Liver (tissue), 3 donors: ENCODE measurements at regions not wholly inside any gene's neighbourhood (a gene's known extent, or its start where the extent isn't known, plus 50 kb on each side); places are given as distances from the start of the nearest gene placed in this dataset.

Experiments
- EGR1 ChIP-seq, 2 donors: IDR thresholded peaks; 2 replicates each; pipeline ENCODE4 v1.6.1; 2016 to 2018; ENCODE audit warnings: antibody characterized with exemption in 2 of 2, low read depth in 2 of 2
- GABPA ChIP-seq, 2 donors: IDR thresholded peaks in 1 of 2; conservative IDR thresholded peaks in 1 of 2; 2 replicates each; pipeline ENCODE4 v1.6.1; 2016; ENCODE audit warnings: antibody characterized with exemption in 2 of 2, mild to moderate bottlenecking in 1 of 2, moderate library complexity in 1 of 2
- JUND ChIP-seq, 2 donors: IDR thresholded peaks; 2 replicates each; pipeline ENCODE4 v1.6.1; 2016; ENCODE audit warnings: antibody characterized with exemption in 2 of 2
- NR2F2 ChIP-seq: IDR thresholded peaks from 2 replicates; pipeline ENCODE4 v1.6.1; 2016; ENCODE audit warnings: antibody characterized with exemption
- RAD21 ChIP-seq, 2 donors: IDR thresholded peaks; 2 replicates each; pipeline ENCODE4 v1.6.1; 2016; ENCODE audit warnings: antibody characterized with exemption in 2 of 2, mild to moderate bottlenecking in 2 of 2
- SP1 ChIP-seq: IDR thresholded peaks from 2 replicates; pipeline ENCODE4 v1.6.1; 2018; ENCODE audit warnings: antibody characterized with exemption, mild to moderate bottlenecking
- TAF1 ChIP-seq: conservative IDR thresholded peaks from 2 replicates; pipeline ENCODE4 v1.6.1; 2016; ENCODE audit warnings: antibody characterized with exemption, mild to moderate bottlenecking
- YY1 ChIP-seq: IDR thresholded peaks from 2 replicates; pipeline ENCODE4 v1.6.1; 2016; ENCODE audit warnings: antibody characterized with exemption, mild to moderate bottlenecking
- TF ChIP-seq, protein P1 (sequence below): fragments of 150-350 bp; IDR thresholded peaks from 2 replicates; pipeline ENCODE4 v1.5.1; 2017; ENCODE audit warnings: improper control_type of control experiment, low read depth, low read length; ENCODE audit not compliant: missing input control
- TF ChIP-seq, protein P2 (sequence below): IDR thresholded peaks from 2 replicates; pipeline ENCODE4 v1.6.1; 2016; ENCODE audit warnings: antibody characterized with exemption
- TF ChIP-seq, protein P3 (sequence below): IDR thresholded peaks from 2 replicates; pipeline ENCODE4 v1.6.1; 2016; ENCODE audit warnings: antibody characterized with exemption
- TF ChIP-seq, protein P4 (sequence below): IDR thresholded peaks from 2 replicates; pipeline ENCODE4 v1.6.1; 2016; ENCODE audit warnings: antibody characterized with exemption, mild to moderate bottlenecking
- TF ChIP-seq, protein P5 (sequence below): IDR thresholded peaks from 2 replicates; pipeline ENCODE4 v1.6.1; 2016; ENCODE audit warnings: antibody characterized with exemption
- donor health status: healthy.
- donor health status: healthy.

DNA sequence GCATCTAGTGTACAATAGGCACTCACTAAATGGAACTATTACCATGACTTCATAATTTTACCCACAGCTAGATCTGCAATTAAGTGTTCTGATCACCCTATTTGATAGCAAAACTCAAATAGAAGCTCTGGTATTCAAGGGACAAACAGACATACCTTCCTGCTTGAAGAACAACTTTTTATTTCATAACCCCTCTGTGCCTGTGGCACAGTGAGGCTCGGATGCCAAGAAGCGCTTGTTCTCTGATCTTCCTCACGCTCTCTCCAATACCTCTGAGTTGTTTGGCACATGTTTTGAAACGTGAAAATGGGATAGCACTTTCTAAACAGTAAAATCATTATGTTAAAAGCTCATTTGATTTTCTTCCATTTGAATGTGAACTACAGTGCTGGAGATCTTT, 232.0 kb downstream of the KLF5 start:
- TF ChIP-seq, protein P1, sequence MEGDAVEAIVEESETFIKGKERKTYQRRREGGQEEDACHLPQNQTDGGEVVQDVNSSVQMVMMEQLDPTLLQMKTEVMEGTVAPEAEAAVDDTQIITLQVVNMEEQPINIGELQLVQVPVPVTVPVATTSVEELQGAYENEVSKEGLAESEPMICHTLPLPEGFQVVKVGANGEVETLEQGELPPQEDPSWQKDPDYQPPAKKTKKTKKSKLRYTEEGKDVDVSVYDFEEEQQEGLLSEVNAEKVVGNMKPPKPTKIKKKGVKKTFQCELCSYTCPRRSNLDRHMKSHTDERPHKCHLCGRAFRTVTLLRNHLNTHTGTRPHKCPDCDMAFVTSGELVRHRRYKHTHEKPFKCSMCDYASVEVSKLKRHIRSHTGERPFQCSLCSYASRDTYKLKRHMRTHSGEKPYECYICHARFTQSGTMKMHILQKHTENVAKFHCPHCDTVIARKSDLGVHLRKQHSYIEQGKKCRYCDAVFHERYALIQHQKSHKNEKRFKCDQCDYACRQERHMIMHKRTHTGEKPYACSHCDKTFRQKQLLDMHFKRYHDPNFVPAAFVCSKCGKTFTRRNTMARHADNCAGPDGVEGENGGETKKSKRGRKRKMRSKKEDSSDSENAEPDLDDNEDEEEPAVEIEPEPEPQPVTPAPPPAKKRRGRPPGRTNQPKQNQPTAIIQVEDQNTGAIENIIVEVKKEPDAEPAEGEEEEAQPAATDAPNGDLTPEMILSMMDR, result no peak
- TF ChIP-seq YY1, result no peak
- TF ChIP-seq, protein P2, sequence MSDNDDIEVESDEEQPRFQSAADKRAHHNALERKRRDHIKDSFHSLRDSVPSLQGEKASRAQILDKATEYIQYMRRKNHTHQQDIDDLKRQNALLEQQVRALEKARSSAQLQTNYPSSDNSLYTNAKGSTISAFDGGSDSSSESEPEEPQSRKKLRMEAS, result no peak
- TF ChIP-seq, protein P3, sequence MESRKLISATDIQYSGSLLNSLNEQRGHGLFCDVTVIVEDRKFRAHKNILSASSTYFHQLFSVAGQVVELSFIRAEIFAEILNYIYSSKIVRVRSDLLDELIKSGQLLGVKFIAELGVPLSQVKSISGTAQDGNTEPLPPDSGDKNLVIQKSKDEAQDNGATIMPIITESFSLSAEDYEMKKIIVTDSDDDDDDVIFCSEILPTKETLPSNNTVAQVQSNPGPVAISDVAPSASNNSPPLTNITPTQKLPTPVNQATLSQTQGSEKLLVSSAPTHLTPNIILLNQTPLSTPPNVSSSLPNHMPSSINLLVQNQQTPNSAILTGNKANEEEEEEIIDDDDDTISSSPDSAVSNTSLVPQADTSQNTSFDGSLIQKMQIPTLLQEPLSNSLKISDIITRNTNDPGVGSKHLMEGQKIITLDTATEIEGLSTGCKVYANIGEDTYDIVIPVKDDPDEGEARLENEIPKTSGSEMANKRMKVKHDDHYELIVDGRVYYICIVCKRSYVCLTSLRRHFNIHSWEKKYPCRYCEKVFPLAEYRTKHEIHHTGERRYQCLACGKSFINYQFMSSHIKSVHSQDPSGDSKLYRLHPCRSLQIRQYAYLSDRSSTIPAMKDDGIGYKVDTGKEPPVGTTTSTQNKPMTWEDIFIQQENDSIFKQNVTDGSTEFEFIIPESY, result no peak
- TF ChIP-seq, protein P4, sequence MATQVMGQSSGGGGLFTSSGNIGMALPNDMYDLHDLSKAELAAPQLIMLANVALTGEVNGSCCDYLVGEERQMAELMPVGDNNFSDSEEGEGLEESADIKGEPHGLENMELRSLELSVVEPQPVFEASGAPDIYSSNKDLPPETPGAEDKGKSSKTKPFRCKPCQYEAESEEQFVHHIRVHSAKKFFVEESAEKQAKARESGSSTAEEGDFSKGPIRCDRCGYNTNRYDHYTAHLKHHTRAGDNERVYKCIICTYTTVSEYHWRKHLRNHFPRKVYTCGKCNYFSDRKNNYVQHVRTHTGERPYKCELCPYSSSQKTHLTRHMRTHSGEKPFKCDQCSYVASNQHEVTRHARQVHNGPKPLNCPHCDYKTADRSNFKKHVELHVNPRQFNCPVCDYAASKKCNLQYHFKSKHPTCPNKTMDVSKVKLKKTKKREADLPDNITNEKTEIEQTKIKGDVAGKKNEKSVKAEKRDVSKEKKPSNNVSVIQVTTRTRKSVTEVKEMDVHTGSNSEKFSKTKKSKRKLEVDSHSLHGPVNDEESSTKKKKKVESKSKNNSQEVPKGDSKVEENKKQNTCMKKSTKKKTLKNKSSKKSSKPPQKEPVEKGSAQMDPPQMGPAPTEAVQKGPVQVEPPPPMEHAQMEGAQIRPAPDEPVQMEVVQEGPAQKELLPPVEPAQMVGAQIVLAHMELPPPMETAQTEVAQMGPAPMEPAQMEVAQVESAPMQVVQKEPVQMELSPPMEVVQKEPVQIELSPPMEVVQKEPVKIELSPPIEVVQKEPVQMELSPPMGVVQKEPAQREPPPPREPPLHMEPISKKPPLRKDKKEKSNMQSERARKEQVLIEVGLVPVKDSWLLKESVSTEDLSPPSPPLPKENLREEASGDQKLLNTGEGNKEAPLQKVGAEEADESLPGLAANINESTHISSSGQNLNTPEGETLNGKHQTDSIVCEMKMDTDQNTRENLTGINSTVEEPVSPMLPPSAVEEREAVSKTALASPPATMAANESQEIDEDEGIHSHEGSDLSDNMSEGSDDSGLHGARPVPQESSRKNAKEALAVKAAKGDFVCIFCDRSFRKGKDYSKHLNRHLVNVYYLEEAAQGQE, result no peak
- TF ChIP-seq TAF1, result no peak
- TF ChIP-seq SP1, result no peak
- TF ChIP-seq, protein P5, sequence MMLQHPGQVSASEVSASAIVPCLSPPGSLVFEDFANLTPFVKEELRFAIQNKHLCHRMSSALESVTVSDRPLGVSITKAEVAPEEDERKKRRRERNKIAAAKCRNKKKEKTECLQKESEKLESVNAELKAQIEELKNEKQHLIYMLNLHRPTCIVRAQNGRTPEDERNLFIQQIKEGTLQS, result no peak
- TF ChIP-seq NR2F2, result no peak
- no peak for TF ChIP-seq JUND (IDR thresholded peaks at IDR 0.05)
- no peak for TF ChIP-seq GABPA (IDR thresholded peaks at IDR 0.05 in 1 of 2, conservative IDR thresholded peaks at IDR 0.05 in 1 of 2)
- no peak for TF ChIP-seq RAD21 (IDR thresholded peaks at IDR 0.05)
- TF ChIP-seq EGR1 (IDR thresholded peaks at IDR 0.05; ENCODE audit: low read depth in 2 of 2), result no peak
